ENCODE measurements at regions not wholly inside any gene's neighbourhood (a gene's known extent, or its start where the extent isn't known, plus 50 kb on each side); places are given as distances from the start of the nearest gene placed in this dataset.
"Not testable (repeated sequence)": the region's sequence is repeated elsewhere in the genome, so short reads cannot be mapped to it uniquely, and the experiment has no call there.

- H3K79me2 ChIP-seq (ENCODE audit: insufficient read depth, low read depth); H3K36me3 ChIP-seq (ENCODE audit: insufficient read depth); H2AFZ ChIP-seq (ENCODE audit: low read depth); H3K27ac ChIP-seq; H4K20me1 ChIP-seq (ENCODE audit: insufficient read depth); H3K27me3 ChIP-seq (ENCODE audit: insufficient read depth, low read depth); H3K4me2 ChIP-seq; H3K4me3 ChIP-seq (IDR thresholded peaks at IDR 0.05; ENCODE audit: insufficient read depth, low read depth, low read length); H3K9ac ChIP-seq; H3K4me1 ChIP-seq (ENCODE audit: low read depth, poor library complexity, severe bottlenecking): not testable (repeated sequence)
Observed at GRCh38 chr5:99495456-99495855, 566.6 kb upstream of the CHD1 start.

- not testable (repeated sequence) for H3K79me2 ChIP-seq (ENCODE audit: insufficient read depth, low read depth); H3K9ac ChIP-seq; H3K4me3 ChIP-seq (IDR thresholded peaks at IDR 0.05; ENCODE audit: insufficient read depth, low read depth, low read length); H3K36me3 ChIP-seq (ENCODE audit: insufficient read depth); H3K27ac ChIP-seq; H4K20me1 ChIP-seq (ENCODE audit: insufficient read depth); H3K4me2 ChIP-seq; H2AFZ ChIP-seq (ENCODE audit: low read depth); H3K27me3 ChIP-seq (ENCODE audit: insufficient read depth, low read depth); H3K4me1 ChIP-seq (ENCODE audit: low read depth, poor library complexity, severe bottlenecking)
Observed at GRCh38 chr5:99478450-99478849, 549.6 kb upstream of the CHD1 start.

GRCh38 chr5:99473328-99473727 lies 544.5 kb upstream of the CHD1 start:
- H4K20me1 ChIP-seq (ENCODE audit: insufficient read depth); H3K9ac ChIP-seq; H3K79me2 ChIP-seq (ENCODE audit: insufficient read depth, low read depth); H3K4me2 ChIP-seq; H2AFZ ChIP-seq (ENCODE audit: low read depth); H3K27ac ChIP-seq; H3K36me3 ChIP-seq (ENCODE audit: insufficient read depth); H3K4me1 ChIP-seq (ENCODE audit: low read depth, poor library complexity, severe bottlenecking); H3K27me3 ChIP-seq (ENCODE audit: insufficient read depth, low read depth); H3K4me3 ChIP-seq (IDR thresholded peaks at IDR 0.05; ENCODE audit: insufficient read depth, low read depth, low read length): not testable (repeated sequence)

- H3K79me2 ChIP-seq (ENCODE audit: insufficient read depth, low read depth); H2AFZ ChIP-seq (ENCODE audit: low read depth): not testable (repeated sequence)
Observed at GRCh38 chr5:99471726-99472125, 542.9 kb upstream of the CHD1 start.

GRCh38 chr5:99471178-99471577 lies 542.4 kb upstream of the CHD1 start:
- not testable (repeated sequence) for H3K36me3 ChIP-seq (ENCODE audit: insufficient read depth); H2AFZ ChIP-seq (ENCODE audit: low read depth); H3K4me1 ChIP-seq (ENCODE audit: low read depth, poor library complexity, severe bottlenecking); H3K4me3 ChIP-seq (IDR thresholded peaks at IDR 0.05; ENCODE audit: insufficient read depth, low read depth, low read length); H3K27ac ChIP-seq; H3K79me2 ChIP-seq (ENCODE audit: insufficient read depth, low read depth); H3K27me3 ChIP-seq (ENCODE audit: insufficient read depth, low read depth); H3K9ac ChIP-seq; H3K4me2 ChIP-seq; H4K20me1 ChIP-seq (ENCODE audit: insufficient read depth)

More at GRCh38 chr5:99471726-99472125, 542.9 kb upstream of the CHD1 start:
- not testable (repeated sequence) for H3K4me3 ChIP-seq (IDR thresholded peaks at IDR 0.05; ENCODE audit: insufficient read depth, low read depth, low read length); H3K27me3 ChIP-seq (ENCODE audit: insufficient read depth, low read depth); H3K9ac ChIP-seq; H3K4me1 ChIP-seq (ENCODE audit: low read depth, poor library complexity, severe bottlenecking); H3K36me3 ChIP-seq (ENCODE audit: insufficient read depth); H4K20me1 ChIP-seq (ENCODE audit: insufficient read depth); H3K27ac ChIP-seq; H3K4me2 ChIP-seq

GRCh38 chr5:99470636-99471035 lies 541.8 kb upstream of the CHD1 start:
- H3K27ac ChIP-seq; H3K4me1 ChIP-seq (ENCODE audit: low read depth, poor library complexity, severe bottlenecking): not testable (repeated sequence)

GRCh38 chr5:99460701-99461100 lies 531.9 kb upstream of the CHD1 start:
- no peaks in the 10 kb centered on the region for H3K36me3 ChIP-seq (ENCODE audit: insufficient read depth)
- H3K4me3 ChIP-seq (IDR thresholded peaks at IDR 0.05; ENCODE audit: insufficient read depth, low read depth, low read length): no peak overlapping the region
- H3K4me1 ChIP-seq (ENCODE audit: low read depth, poor library complexity, severe bottlenecking): no peaks in the 10 kb centered on the region
- TF ChIP-seq CTCF (conservative IDR thresholded peaks at IDR 0.05; ENCODE audit: low read depth, low read length): no peak
- H4K20me1 ChIP-seq (ENCODE audit: insufficient read depth): no peaks in the 10 kb centered on the region
- H3K9ac ChIP-seq: no peak overlapping the region
- H3K79me2 ChIP-seq (ENCODE audit: insufficient read depth, low read depth): no peaks in the 10 kb centered on the region
- H3K27ac ChIP-seq: no peak overlapping the region
- no peak overlapping the region for H2AFZ ChIP-seq (ENCODE audit: low read depth)
- H3K27me3 ChIP-seq (ENCODE audit: insufficient read depth, low read depth): no peaks in the 10 kb centered on the region
- H3K4me2 ChIP-seq: no peak overlapping the region

More at GRCh38 chr5:99470636-99471035, 541.8 kb upstream of the CHD1 start:
- H3K36me3 ChIP-seq (ENCODE audit: insufficient read depth); H2AFZ ChIP-seq (ENCODE audit: low read depth); H3K4me2 ChIP-seq; H3K27me3 ChIP-seq (ENCODE audit: insufficient read depth, low read depth); H3K4me3 ChIP-seq (IDR thresholded peaks at IDR 0.05; ENCODE audit: insufficient read depth, low read depth, low read length); H3K79me2 ChIP-seq (ENCODE audit: insufficient read depth, low read depth); H4K20me1 ChIP-seq (ENCODE audit: insufficient read depth); H3K9ac ChIP-seq: not testable (repeated sequence)

All from KMS-11 (cell line).